Bronchial epithelial cell (primary cell): ENCODE measurements at regions not wholly inside any gene's neighbourhood (a gene's known extent, or its start where the extent isn't known, plus 50 kb on each side); places are given as distances from the start of the nearest gene placed in this dataset.

Experiments used
- DNase-seq: peaks from one replicate; pipeline ENCODE4 v3.0.0-alpha.2; 2010; ENCODE audit warnings: low read depth
- FAIRE-seq: peaks from 2 replicates; lab custom pipeline; 2011; peaks lifted over from hg19 to GRCh38; lab: Jason Lieb, UNC
- H3K27me3 ChIP-seq: 2 replicates; pipeline ENCODE4 v1.5.1; 2011; ENCODE audit warnings: low read length; ENCODE audit not compliant: control insufficient read depth, insufficient read depth
- H3K36me3 ChIP-seq: 2 replicates; pipeline ENCODE4 v1.5.1; 2011; ENCODE audit warnings: low read length; ENCODE audit not compliant: control insufficient read depth, insufficient read depth
- H3K4me3 ChIP-seq: 2 replicates; pipeline ENCODE4 v1.5.1; 2011; ENCODE audit warnings: mild to moderate bottlenecking, low read depth, low read length, control low read depth
- TF ChIP-seq, protein P1 (sequence below): IDR thresholded peaks from 2 replicates; pipeline ENCODE4 v1.5.1; 2011; ENCODE audit warnings: mild to moderate bottlenecking, moderate library complexity, low read length, control low read depth, inconsistent platforms; ENCODE audit not compliant: insufficient read depth, severe bottlenecking

DNA sequence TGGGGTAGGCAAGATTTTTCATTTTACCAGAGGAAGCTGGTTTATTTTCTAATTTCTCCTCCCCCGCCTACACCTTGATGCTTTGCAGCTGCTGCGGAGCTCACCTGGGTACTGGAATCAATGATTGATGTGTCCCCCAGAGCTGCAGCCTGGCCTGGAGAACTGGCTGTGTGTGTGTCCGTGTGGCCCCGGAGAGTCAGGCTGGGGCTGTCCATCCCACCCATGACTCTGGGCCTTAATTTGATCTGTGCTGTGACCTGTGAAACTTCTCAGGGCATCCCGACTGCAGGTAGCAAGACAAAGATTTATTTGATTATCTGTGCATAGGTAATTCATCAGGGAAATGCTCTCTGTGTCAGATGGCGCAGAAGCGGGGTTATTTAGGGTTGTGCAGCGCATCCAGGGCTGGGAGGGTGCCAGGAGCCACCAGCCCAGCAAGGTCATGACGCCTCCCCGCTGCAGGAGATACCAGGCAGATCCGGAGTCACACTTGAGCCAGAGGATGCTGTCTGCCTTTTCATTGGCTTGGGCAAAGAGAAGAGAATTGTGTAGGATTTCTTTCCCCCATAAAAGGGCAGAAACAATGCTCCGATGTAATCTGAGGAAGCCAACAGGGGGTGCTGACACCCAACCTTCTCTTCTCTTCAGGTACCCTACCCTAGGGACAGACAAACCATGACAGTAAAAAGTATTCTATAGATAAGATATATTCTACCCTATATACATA is 346.6 kb downstream of the TSHZ3 start:
- FAIRE-seq (no peak), DNase-seq (no peak)
- Histone ChIP-seq H3K4me3 (no peak overlapping the region), H3K36me3 (no peaks in the 10 kb centered on the region), H3K27me3 (no peaks in the 10 kb centered on the region)
- TF ChIP-seq, protein P1, sequence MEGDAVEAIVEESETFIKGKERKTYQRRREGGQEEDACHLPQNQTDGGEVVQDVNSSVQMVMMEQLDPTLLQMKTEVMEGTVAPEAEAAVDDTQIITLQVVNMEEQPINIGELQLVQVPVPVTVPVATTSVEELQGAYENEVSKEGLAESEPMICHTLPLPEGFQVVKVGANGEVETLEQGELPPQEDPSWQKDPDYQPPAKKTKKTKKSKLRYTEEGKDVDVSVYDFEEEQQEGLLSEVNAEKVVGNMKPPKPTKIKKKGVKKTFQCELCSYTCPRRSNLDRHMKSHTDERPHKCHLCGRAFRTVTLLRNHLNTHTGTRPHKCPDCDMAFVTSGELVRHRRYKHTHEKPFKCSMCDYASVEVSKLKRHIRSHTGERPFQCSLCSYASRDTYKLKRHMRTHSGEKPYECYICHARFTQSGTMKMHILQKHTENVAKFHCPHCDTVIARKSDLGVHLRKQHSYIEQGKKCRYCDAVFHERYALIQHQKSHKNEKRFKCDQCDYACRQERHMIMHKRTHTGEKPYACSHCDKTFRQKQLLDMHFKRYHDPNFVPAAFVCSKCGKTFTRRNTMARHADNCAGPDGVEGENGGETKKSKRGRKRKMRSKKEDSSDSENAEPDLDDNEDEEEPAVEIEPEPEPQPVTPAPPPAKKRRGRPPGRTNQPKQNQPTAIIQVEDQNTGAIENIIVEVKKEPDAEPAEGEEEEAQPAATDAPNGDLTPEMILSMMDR: no peak

DNA sequence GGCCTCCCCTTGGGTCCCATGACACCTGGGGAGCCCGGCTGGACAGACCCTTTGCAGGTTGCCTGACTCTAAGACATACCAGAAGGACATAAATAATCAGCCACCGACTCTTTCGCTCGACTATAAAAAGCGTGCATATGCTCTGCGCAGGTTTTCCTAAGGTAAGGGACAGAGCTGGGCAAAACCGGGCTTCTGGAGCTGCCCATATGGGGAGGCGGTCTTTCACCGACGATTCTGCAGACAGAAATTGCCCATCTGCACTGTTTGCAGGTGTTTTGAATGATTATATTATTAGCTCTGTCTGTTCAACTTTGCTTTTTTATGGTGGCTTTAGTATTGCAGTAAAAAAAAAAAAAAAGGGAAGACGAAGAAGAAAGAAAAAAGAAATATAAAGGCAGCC is 347.2 kb downstream of the TSHZ3 start:
- DNase-seq (no peak), FAIRE-seq (no peak)
- TF ChIP-seq, protein P1: no peak
- no peaks in the 10 kb centered on the region for H3K27me3 ChIP-seq
- H3K4me3 ChIP-seq: no peak overlapping the region
- H3K36me3 ChIP-seq: no peaks in the 10 kb centered on the region

- FAIRE-seq: no peak
- TF ChIP-seq, protein P1: no peak
- no peak for DNase-seq
- no peaks in the 10 kb centered on the region for H3K27me3 ChIP-seq
- H3K36me3 ChIP-seq: no peaks in the 10 kb centered on the region
- H3K4me3 ChIP-seq: no peak overlapping the region
Observed at GRCh38 chr19:31000913-31001312, 348.3 kb downstream of the TSHZ3 start.

DNA sequence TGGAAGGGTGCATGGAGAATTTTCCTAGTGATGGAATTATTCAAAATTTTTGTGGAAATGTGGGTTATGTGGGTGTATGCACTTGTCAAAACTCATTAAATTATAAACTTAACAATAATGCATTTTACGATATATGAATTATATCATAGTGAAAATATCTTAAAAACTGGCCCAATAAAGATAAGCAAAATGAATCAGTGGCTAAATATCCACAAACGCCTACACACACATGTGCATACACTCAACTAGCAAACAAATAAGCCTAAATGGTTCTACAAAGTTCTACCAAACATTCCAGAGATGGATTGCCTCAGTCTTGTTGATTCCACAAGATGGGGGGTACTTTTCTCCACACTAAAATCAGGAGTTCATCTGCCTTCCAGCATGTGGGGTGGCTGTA is 349.5 kb downstream of the TSHZ3 start:
- no peak for DNase-seq
- TF ChIP-seq, protein P1: no peak
- no peaks in the 10 kb centered on the region for H3K27me3 ChIP-seq
- FAIRE-seq: no peak
- no peaks in the 10 kb centered on the region for H3K36me3 ChIP-seq
- H3K4me3 ChIP-seq: no peak overlapping the region

GRCh38 chr19:30997222-30997621 is 352.0 kb downstream of the TSHZ3 start:
- no peak for DNase-seq
- Histone ChIP-seq H3K4me3 (no peak overlapping the region), H3K27me3 (no peaks in the 10 kb centered on the region), H3K36me3 (no peaks in the 10 kb centered on the region)
- no peak for FAIRE-seq
- TF ChIP-seq, protein P1: no peak

- no peak for FAIRE-seq
- no peak for DNase-seq
- no peaks in the 10 kb centered on the region for H3K27me3 ChIP-seq
- no peaks in the 10 kb centered on the region for H3K36me3 ChIP-seq
- H3K4me3 ChIP-seq: no peak overlapping the region
- TF ChIP-seq, protein P1: no peak
Observed at GRCh38 chr19:30978639-30979038, 370.6 kb downstream of the TSHZ3 start.
